Endothelial cell of umbilical vein (primary cell): ENCODE measurements at regions not wholly inside any gene's neighbourhood (a gene's known extent, or its start where the extent isn't known, plus 50 kb on each side); places are given as distances from the start of the nearest gene placed in this dataset.

ENCODE experiments used
- BruUV-seq: library from RNA; stranded (reverse); fragments of 400-500 nt; replicated peaks from 2 replicates; lab custom pipeline; 2021; lab: Mats Ljungman, UMichigan
- CTCF ChIA-PET: fragments of 300-600, 350-600 bp; sonication (Branson Sonifier 250); formaldehyde crosslinking; loops from one replicate; lab custom pipeline; 2021; ENCODE audit warnings: antibody characterized with exemption, inconsistent platforms; lab: Charles Lee
- POLR2A ChIA-PET: fragments of 300-600, 350-600 bp; sonication (Branson Sonifier 250); formaldehyde crosslinking; loops from one replicate; lab custom pipeline; 2021; ENCODE audit warnings: antibody characterized with exemption, inconsistent platforms; lab: Charles Lee
- DNase-seq: peaks from one replicate; pipeline ENCODE4 v3.0.0-alpha.2; 2011; ENCODE audit warnings: low read depth, low spot score
- FAIRE-seq: peaks from 2 replicates; lab custom pipeline; 2011; peaks lifted over from hg19 to GRCh38; lab: Jason Lieb, UNC
- H2AFZ ChIP-seq: 2 replicates; pipeline ENCODE4 v1.6.0; 2012; ENCODE audit warnings: low read depth, low read length, control low read depth, inconsistent platforms
- H3K27ac ChIP-seq: 2 replicates; pipeline ENCODE4 v1.5.1; 2011; ENCODE audit warnings: low read depth, mild to moderate bottlenecking, control low read depth, low read length, moderate library complexity; ENCODE audit not compliant: insufficient read depth
- H3K27me3 ChIP-seq, 2 experiments: 2 replicates each; pipeline versions ENCODE4 v1.6.0 to v1.6.1; 2011; ENCODE audit warnings: low read length in 2 of 2, mixed read lengths in 1 of 2; ENCODE audit not compliant: control insufficient read depth in 2 of 2, insufficient read depth in 2 of 2
- H3K36me3 ChIP-seq, 2 experiments: 2 replicates in 1 of 2; 3 replicates in 1 of 2; pipeline ENCODE4 v1.5.1; 2011; ENCODE audit warnings: low read length in 2 of 2, mild to moderate bottlenecking in 1 of 2, moderate library complexity in 1 of 2; ENCODE audit not compliant: control insufficient read depth in 2 of 2, insufficient read depth in 2 of 2; ENCODE audit errors: extremely low read depth in 1 of 2
- H3K4me1 ChIP-seq: 3 replicates; pipeline ENCODE4 v1.5.1; 2011; ENCODE audit warnings: mild to moderate bottlenecking, low read length; ENCODE audit not compliant: control insufficient read depth, insufficient read depth; ENCODE audit errors: extremely low read depth
- H3K4me2 ChIP-seq: 2 replicates; pipeline ENCODE4 v1.6.1; 2011; ENCODE audit warnings: low read length, control low read depth, mixed read lengths; ENCODE audit not compliant: insufficient read depth
- H3K4me3 ChIP-seq, 3 experiments: fragments of 200-600 bp in 1 of 3; sonication (generic), shearing (Covaris generic) in 1 of 3; replicated peaks in 1 of 3; 2 replicates each; pipeline ENCODE4 v1.5.1; 2011 to 2016; ENCODE audit warnings: control low read depth in 3 of 3, low read length in 3 of 3, mild to moderate bottlenecking in 2 of 3, inconsistent platforms in 1 of 3, low read depth in 1 of 3, moderate library complexity in 1 of 3; ENCODE audit not compliant: insufficient read depth in 1 of 3
- H3K79me2 ChIP-seq: 2 replicates; pipeline ENCODE4 v1.6.0; 2012; ENCODE audit warnings: low read length, inconsistent platforms; ENCODE audit not compliant: control insufficient read depth, insufficient read depth
- H3K9ac ChIP-seq: replicated peaks from 2 replicates; pipeline ENCODE3; 2011; ENCODE audit warnings: low read length, control low read depth; ENCODE audit not compliant: insufficient read depth; ENCODE audit errors: extremely low read depth
- H3K9me1 ChIP-seq: replicated peaks from 3 replicates; pipeline ENCODE4 v1.6.0; 2011; ENCODE audit warnings: mild to moderate bottlenecking, low read length; ENCODE audit not compliant: control insufficient read depth, insufficient read depth; ENCODE audit errors: extremely low read depth
- H3K9me3 ChIP-seq: replicated peaks from 2 replicates; pipeline ENCODE4 v1.5.1; 2012; ENCODE audit warnings: low read length, inconsistent platforms; ENCODE audit not compliant: control insufficient read depth, insufficient read depth
- H4K20me1 ChIP-seq: replicated peaks from 2 replicates; pipeline ENCODE3; 2011; ENCODE audit warnings: mild to moderate bottlenecking, low read length; ENCODE audit not compliant: control insufficient read depth, insufficient read depth; ENCODE audit errors: extremely low read depth
- EZH2 ChIP-seq: IDR thresholded peaks from 2 replicates; pipeline ENCODE4 v1.6.1; 2012; ENCODE audit warnings: borderline replicate concordance, low read depth, mild to moderate bottlenecking, moderate library complexity, low read length, inconsistent platforms; ENCODE audit not compliant: severe bottlenecking
- FOS ChIP-seq: IDR thresholded peaks from 2 replicates; pipeline ENCODE4 v1.6.1; 2011; ENCODE audit warnings: mild to moderate bottlenecking, low read length, moderate library complexity, borderline replicate concordance; ENCODE audit not compliant: insufficient read depth
- GATA2 ChIP-seq: IDR thresholded peaks from 2 replicates; pipeline ENCODE4 v1.7.0; 2011; ENCODE audit warnings: low read depth, mild to moderate bottlenecking, moderate library complexity, mixed read lengths, low read length; ENCODE audit not compliant: insufficient read length, insufficient read depth
- JUN ChIP-seq: IDR thresholded peaks from 2 replicates; pipeline ENCODE4 v1.6.1; 2011; ENCODE audit warnings: borderline replicate concordance, low read depth; ENCODE audit not compliant: insufficient read length, insufficient read depth
- MYC ChIP-seq: IDR thresholded peaks from one replicate; pipeline ENCODE4 v1.6.1; 2011; ENCODE audit warnings: mild to moderate bottlenecking, low read depth, low read length
- POLR2A ChIP-seq: IDR thresholded peaks from 2 replicates; pipeline ENCODE4 v1.6.1; 2012; ENCODE audit warnings: low read depth, mild to moderate bottlenecking, control low read depth, low read length
- POLR2AphosphoS5 ChIP-seq: IDR thresholded peaks from 2 replicates; pipeline ENCODE4 v1.6.1; 2012; ENCODE audit warnings: low read depth, mild to moderate bottlenecking, control low read depth, low read length, moderate library complexity; ENCODE audit not compliant: insufficient read depth
- dilution Hi-C: fragments of 300-500 bp; cut with MboI; formaldehyde crosslinking; loops from one replicate; pipeline ENCODE4 v1.15.0; 2019; ENCODE audit warnings: low sequenced_read_pairs; ENCODE audit not compliant: extremely low pct_ligation_motif_present
- intact Hi-C: fragments of 100-400 bp; cut with micrococcal nuclease; formaldehyde crosslinking; loops from one replicate; pipeline ENCODE4 v1.10.0; 2022
- TF ChIP-seq, protein P1 (sequence below), 2 donors: IDR thresholded peaks; 1 replicate in 1 of 2; 2 replicates in 1 of 2; pipeline ENCODE4 v1.5.1; 2011; ENCODE audit warnings: low read length in 2 of 2, mild to moderate bottlenecking in 2 of 2, moderate library complexity in 2 of 2, control low read depth in 1 of 2, inconsistent platforms in 1 of 2, low read depth in 1 of 2; ENCODE audit not compliant: insufficient read depth in 1 of 2; ENCODE audit errors: extremely low read depth in 1 of 2
- TF ChIP-seq, protein P2 (sequence below): IDR thresholded peaks from 2 replicates; pipeline ENCODE4 v1.6.1; 2011; ENCODE audit not compliant: insufficient read depth, insufficient read length

DNA sequence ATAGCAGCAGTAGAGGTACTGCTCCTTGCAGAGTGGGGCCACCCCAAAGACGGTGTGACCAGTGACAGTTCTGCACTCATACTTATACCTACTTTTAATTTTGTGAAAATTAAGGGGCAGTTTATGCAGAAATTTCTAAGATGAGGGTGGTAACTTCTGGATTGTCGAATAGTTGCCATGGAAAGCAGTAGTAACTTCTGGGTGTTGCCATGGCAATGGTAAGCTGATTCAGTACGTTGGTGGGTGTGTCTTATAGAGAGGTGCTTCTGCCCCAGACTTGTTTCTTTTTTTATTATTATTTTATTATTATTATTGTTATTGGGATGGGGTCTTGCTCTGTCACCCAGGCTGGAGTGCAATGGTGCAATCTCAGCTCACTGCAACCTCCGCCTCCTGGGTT lies 82.8 kb upstream of the L3MBTL4 start:
- TF ChIP-seq EZH2 (no peak), GATA2 (no peak), MYC (no peak), FOS (no peak), POLR2A (no peak), JUN (no peak), POLR2AphosphoS5 (no peak)
- TF ChIP-seq, protein P1, sequence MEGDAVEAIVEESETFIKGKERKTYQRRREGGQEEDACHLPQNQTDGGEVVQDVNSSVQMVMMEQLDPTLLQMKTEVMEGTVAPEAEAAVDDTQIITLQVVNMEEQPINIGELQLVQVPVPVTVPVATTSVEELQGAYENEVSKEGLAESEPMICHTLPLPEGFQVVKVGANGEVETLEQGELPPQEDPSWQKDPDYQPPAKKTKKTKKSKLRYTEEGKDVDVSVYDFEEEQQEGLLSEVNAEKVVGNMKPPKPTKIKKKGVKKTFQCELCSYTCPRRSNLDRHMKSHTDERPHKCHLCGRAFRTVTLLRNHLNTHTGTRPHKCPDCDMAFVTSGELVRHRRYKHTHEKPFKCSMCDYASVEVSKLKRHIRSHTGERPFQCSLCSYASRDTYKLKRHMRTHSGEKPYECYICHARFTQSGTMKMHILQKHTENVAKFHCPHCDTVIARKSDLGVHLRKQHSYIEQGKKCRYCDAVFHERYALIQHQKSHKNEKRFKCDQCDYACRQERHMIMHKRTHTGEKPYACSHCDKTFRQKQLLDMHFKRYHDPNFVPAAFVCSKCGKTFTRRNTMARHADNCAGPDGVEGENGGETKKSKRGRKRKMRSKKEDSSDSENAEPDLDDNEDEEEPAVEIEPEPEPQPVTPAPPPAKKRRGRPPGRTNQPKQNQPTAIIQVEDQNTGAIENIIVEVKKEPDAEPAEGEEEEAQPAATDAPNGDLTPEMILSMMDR (IDR thresholded peaks at IDR 0.05; ENCODE audit: extremely low read depth in 1 of 2, insufficient read depth in 1 of 2, low read depth in 1 of 2, low read length in 2 of 2): no peak
- TF ChIP-seq, protein P2, sequence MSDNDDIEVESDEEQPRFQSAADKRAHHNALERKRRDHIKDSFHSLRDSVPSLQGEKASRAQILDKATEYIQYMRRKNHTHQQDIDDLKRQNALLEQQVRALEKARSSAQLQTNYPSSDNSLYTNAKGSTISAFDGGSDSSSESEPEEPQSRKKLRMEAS: no peak
- dilution Hi-C loops (no loop called here), intact Hi-C loops (loop anchor here (10.0 kb wide), 1 partner anchor 103 kb away; no protein-coding TSS in a partner anchor)
- Histone ChIP-seq H3K9me3 (no peaks in the 10 kb centered on the region), H3K27me3 (no peaks in the 10 kb centered on the region), H3K4me2 (no peak overlapping the region), H3K36me3 (no peaks in the 10 kb centered on the region), H2AFZ (no peak overlapping the region), H3K9me1 (no peaks in the 10 kb centered on the region), H3K4me3 (no peak overlapping the region), H3K79me2 (no peaks in the 10 kb centered on the region), H3K4me1 (no peaks in the 10 kb centered on the region), H3K27ac (no peak overlapping the region), H4K20me1 (no peaks in the 10 kb centered on the region), H3K9ac (no peak overlapping the region)
- POLR2A ChIA-PET: no interaction called here
- CTCF ChIA-PET: no interaction called here
- FAIRE-seq (no peak), DNase-seq (no peak)
- BruUV-seq: no TSS peak
